ENCODE measurements at regions not wholly inside any gene's neighbourhood (a gene's known extent, or its start where the extent isn't known, plus 50 kb on each side); places are given as distances from the start of the nearest gene placed in this dataset.

- TF ChIP-seq EZH2 (IDR thresholded peaks at IDR 0.05; ENCODE audit: low read depth, unreplicated experiment) (no peak), NANOG (IDR thresholded peaks at IDR 0.05; ENCODE audit: borderline replicate concordance) (no peak), CTCF (conservative IDR thresholded peaks at IDR 0.05; ENCODE audit: low read depth in 2 of 2) (no peak), STAT1 (IDR thresholded peaks at IDR 0.05; ENCODE audit: unreplicated experiment) (no peak), ZNF331 (CRISPR knock-in tag; IDR thresholded peaks at IDR 0.05; ENCODE audit: low read depth) (no peak), REST (IDR thresholded peaks at IDR 0.05; ENCODE audit: unreplicated experiment) (no peak)
These were observed 427.4 kb downstream of the AACS start (continued) for GRCh38 chr12:125492354-125493270.

GRCh38 chr12:125493704-125494308, 428.6 kb downstream of the AACS start:
- H3K79me2 ChIP-seq (replicated peaks; ENCODE audit: insufficient read depth): no peaks in the 10 kb centered on the region; the same call in 1 of the 2 replicates
- no peaks in the 10 kb centered on the region for H3K9me2 ChIP-seq (ENCODE audit: insufficient read depth)
- H3K4me3 ChIP-seq: no peak overlapping the region
- H3K27ac ChIP-seq (ENCODE audit: low read depth): no peak overlapping the region
- Mint-ChIP-seq H3K4me3 (no peak overlapping the region), H3K36me3 (ENCODE audit: low read depth) (peaks cover 10% of the 10 kb centered on the region; the same call in 2 of the 3 replicates), H3K27me3 (ENCODE audit: insufficient read depth, low read depth, poor library complexity) (peaks cover 17% of the 10 kb centered on the region), H3K4me1 (peaks cover 34% of the 10 kb centered on the region), H3K27ac (no peak overlapping the region), H3K9me3 (peaks cover 8% of the 10 kb centered on the region; the same call in 2 of the 3 replicates)
- no peaks in the 10 kb centered on the region for H3K36me3 ChIP-seq (ENCODE audit: insufficient read depth)
- no peaks in the 10 kb centered on the region for H3F3A ChIP-seq (replicated peaks; ENCODE audit: low read depth)
- no peaks in the 10 kb centered on the region for H3K27me3 ChIP-seq (ENCODE audit: insufficient read depth)
- no peaks in the 10 kb centered on the region for H4K20me1 ChIP-seq (replicated peaks; ENCODE audit: insufficient read depth)
- no peak overlapping the region for H2AFZ ChIP-seq
- H3K4me2 ChIP-seq: no peak overlapping the region
- ATAC-seq (no peak), DNase-seq (ENCODE audit: low spot score) (no peak)
- H3K4me1 ChIP-seq (ENCODE audit: insufficient read depth): no peaks in the 10 kb centered on the region
- TF ChIP-seq CTCF (conservative IDR thresholded peaks at IDR 0.05; ENCODE audit: low read depth in 2 of 2) (no peak), ZNF462 (CRISPR knock-in tag; IDR thresholded peaks at IDR 0.05) (no peak), EZH2 (IDR thresholded peaks at IDR 0.05; ENCODE audit: low read depth, unreplicated experiment) (no peak)
